ENCODE measurements at regions not wholly inside any gene's neighbourhood (a gene's known extent, or its start where the extent isn't known, plus 50 kb on each side); places are given as distances from the start of the nearest gene placed in this dataset.

DNA sequence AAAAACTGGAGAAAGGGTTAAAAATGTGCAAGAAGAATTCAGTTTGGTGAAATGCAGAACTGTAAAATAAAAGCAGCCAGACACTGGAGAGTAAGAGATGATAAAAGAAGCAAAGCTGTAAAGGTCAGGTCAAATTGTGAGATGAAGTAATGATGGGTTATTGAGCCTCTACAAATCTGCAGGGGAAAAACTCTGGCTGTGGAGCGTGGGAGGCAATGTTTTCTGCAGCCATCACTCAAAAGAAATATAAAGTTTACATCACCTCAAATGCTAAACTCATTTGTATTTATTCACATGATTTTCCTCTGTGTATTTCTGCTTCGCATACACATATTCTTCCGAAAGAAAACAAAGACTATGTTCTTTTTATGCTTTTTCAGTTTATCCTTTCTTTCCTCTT lies 158.8 kb upstream of the GPR149 start:
- TF ChIP-seq POLR2AphosphoS5 (IDR thresholded peaks at IDR 0.05; ENCODE audit: low read depth, low read length), result no peak
- no peak for TF ChIP-seq POLR2A (IDR thresholded peaks at IDR 0.05; ENCODE audit: low read depth, low read length)
- TF ChIP-seq TAF1 (IDR thresholded peaks at IDR 0.05; ENCODE audit: low read depth, low read length), result no peak
- TF ChIP-seq SPI1 (IDR thresholded peaks at IDR 0.05; ENCODE audit: low read depth, low read length), result no peak
